Gastroesophageal sphincter (tissue), 4 donors: ENCODE measurements at regions not wholly inside any gene's neighbourhood (a gene's known extent, or its start where the extent isn't known, plus 50 kb on each side); places are given as distances from the start of the nearest gene placed in this dataset.

Experiments used
- ATAC-seq: fragments of 150-250 bp; one replicate; pipeline ENCODE4 v1.9.1; 2016; ENCODE audit warnings: mild to moderate bottlenecking, moderate library complexity
- H3K27ac ChIP-seq, 4 donors: fragments of 200-600 bp; sonication (generic) in 3 of 4; 1 replicate in 3 of 4; 2 replicates in 1 of 4; pipeline ENCODE4 v1.5.1; 2016 to 2019
- H3K27me3 ChIP-seq: fragments of 200-600 bp; sonication (generic); one replicate; pipeline ENCODE4 v1.5.1; 2019
- H3K36me3 ChIP-seq, 2 donors: fragments of 200-600 bp; sonication (generic); one replicate each; pipeline ENCODE4 v1.5.1; 2019; ENCODE audit warnings: control low read depth in 1 of 2
- H3K4me1 ChIP-seq, 3 donors: fragments of 200-600 bp; sonication (generic); 1 replicate in 2 of 3; 2 replicates in 1 of 3; pipeline ENCODE4 v1.5.1; 2016 to 2019; ENCODE audit warnings: control low read depth in 2 of 3
- H3K4me3 ChIP-seq, 2 donors: fragments of 200-600 bp; sonication (generic); one replicate each; pipeline ENCODE4 v1.5.1; 2019; ENCODE audit warnings: mild to moderate bottlenecking in 1 of 2, moderate library complexity in 1 of 2
- H3K9me3 ChIP-seq, 3 donors: fragments of 200-600 bp; sonication (generic); one replicate each; pipeline ENCODE4 v1.5.1; 2017 to 2019; ENCODE audit warnings: control low read depth in 2 of 3
- CTCF ChIP-seq, 4 experiments: fragments of 200-600 bp in 2 of 4; fragments of 450-650 bp in 2 of 4; sonication (generic) in 1 of 4; IDR thresholded peaks; one replicate each; pipeline ENCODE4 v1.5.1; 2017 to 2019; ENCODE audit warnings: antibody characterized with exemption in 4 of 4, mild to moderate bottlenecking in 2 of 4, moderate library complexity in 2 of 4
- EP300 ChIP-seq: sonication (generic); formaldehyde crosslinking; IDR thresholded peaks from one replicate; pipeline ENCODE4 v1.6.1; 2017; ENCODE audit warnings: antibody characterized with exemption, mild to moderate bottlenecking
- POLR2A ChIP-seq, 2 donors: fragments of 450-650 bp; IDR thresholded peaks; one replicate each; pipeline ENCODE4 v1.6.1; 2017; ENCODE audit warnings: antibody characterized with exemption in 2 of 2, mild to moderate bottlenecking in 2 of 2, moderate library complexity in 1 of 2
- POLR2AphosphoS5 ChIP-seq: sonication (generic); formaldehyde crosslinking; IDR thresholded peaks from one replicate; pipeline ENCODE4 v1.6.1; 2017; ENCODE audit warnings: antibody characterized with exemption
- WGBS, 2 donors: methylation state at CpG; one replicate each; pipeline ENCODE4 v1.1.5; 2018; ENCODE audit warnings: low coverage in 1 of 2; 5-methylcytosine and 5-hydroxymethylcytosine counted together

- Histone ChIP-seq H3K4me1 (no peaks in the 10 kb centered on the region), H3K9me3 (no peaks in the 10 kb centered on the region), H3K27me3 (peaks cover 1% of the 10 kb centered on the region), H3K27ac (no peak overlapping the region), H3K36me3 (no peaks in the 10 kb centered on the region), H3K4me3 (no peak overlapping the region)
- ATAC-seq = no peak
- WGBS, 2 donors = 84 to 87% methylated on average over 5 of the region's 5 CpGs
- no peak for TF ChIP-seq EP300
- TF ChIP-seq POLR2A (IDR thresholded peaks at IDR 0.05) = no peak
- no peak for TF ChIP-seq POLR2AphosphoS5
- TF ChIP-seq CTCF (IDR thresholded peaks at IDR 0.05) = no peak
Observed at GRCh38 chr4:57314636-57315035, 204.5 kb upstream of the IGFBP7 start.

GRCh38 chr4:57312296-57312695 lies 202.1 kb upstream of the IGFBP7 start:
- H3K36me3 ChIP-seq = no peaks in the 10 kb centered on the region
- 76 to 100% methylated on average over 1 of the region's 1 CpG for WGBS, 2 donors
- ATAC-seq = no peak

GRCh38 chr4:57309658-57310057 lies 199.5 kb upstream of the IGFBP7 start:
- Histone ChIP-seq H3K36me3 (no peaks in the 10 kb centered on the region), H3K27ac (no peak overlapping the region), H3K4me3 (no peak overlapping the region), H3K27me3 (no peaks in the 10 kb centered on the region), H3K9me3 (no peaks in the 10 kb centered on the region), H3K4me1 (no peaks in the 10 kb centered on the region)
- WGBS, 2 donors = 100% methylated on average over 1 of the region's 1 CpG; no CpG with 5 or more reads in 1 of the 2 donors
- no peak for ATAC-seq
- TF ChIP-seq POLR2AphosphoS5 (no peak), POLR2A (IDR thresholded peaks at IDR 0.05) (no peak), EP300 (no peak), CTCF (IDR thresholded peaks at IDR 0.05) (no peak)

More at GRCh38 chr4:57312296-57312695, 202.1 kb upstream of the IGFBP7 start:
- Histone ChIP-seq H3K9me3 (no peaks in the 10 kb centered on the region), H3K4me3 (no peak overlapping the region), H3K27ac (no peak overlapping the region), H3K4me1 (no peaks in the 10 kb centered on the region), H3K27me3 (no peaks in the 10 kb centered on the region)
- TF ChIP-seq POLR2A (IDR thresholded peaks at IDR 0.05) (no peak), POLR2AphosphoS5 (no peak), CTCF (IDR thresholded peaks at IDR 0.05) (no peak), EP300 (no peak)

GRCh38 chr4:57308301-57308700 lies 198.1 kb upstream of the IGFBP7 start:
- Histone ChIP-seq H3K36me3 (no peaks in the 10 kb centered on the region), H3K4me3 (no peak overlapping the region), H3K9me3 (no peaks in the 10 kb centered on the region), H3K4me1 (no peaks in the 10 kb centered on the region), H3K27me3 (no peaks in the 10 kb centered on the region), H3K27ac (no peak overlapping the region)
- ATAC-seq = no peak
- WGBS, 2 donors = 77 to 91% methylated on average over 2 of the region's 2 CpGs
- no peak for TF ChIP-seq POLR2AphosphoS5
- TF ChIP-seq EP300 = no peak
- no peak for TF ChIP-seq POLR2A (IDR thresholded peaks at IDR 0.05)
- TF ChIP-seq CTCF (IDR thresholded peaks at IDR 0.05) = no peak

- no peak for ATAC-seq
- no peak for TF ChIP-seq POLR2AphosphoS5
- TF ChIP-seq POLR2A (IDR thresholded peaks at IDR 0.05) = no peak
- no peak for TF ChIP-seq EP300
- TF ChIP-seq CTCF (IDR thresholded peaks at IDR 0.05) = no peak
- Histone ChIP-seq H3K9me3 (no peaks in the 10 kb centered on the region), H3K27ac (no peak overlapping the region), H3K4me1 (no peaks in the 10 kb centered on the region), H3K36me3 (no peaks in the 10 kb centered on the region), H3K4me3 (no peak overlapping the region), H3K27me3 (no peaks in the 10 kb centered on the region)
- 67 to 98% methylated on average over 1 to 5 of the region's 5 CpGs for WGBS, 2 donors
Observed at GRCh38 chr4:57305836-57306235, 195.7 kb upstream of the IGFBP7 start.
